Neuronal stem cell (in vitro differentiated cells): ENCODE measurements at regions not wholly inside any gene's neighbourhood (a gene's known extent, or its start where the extent isn't known, plus 50 kb on each side); places are given as distances from the start of the nearest gene placed in this dataset.
"Not testable (repeated sequence)": the region's sequence is repeated elsewhere in the genome, so short reads cannot be mapped to it uniquely, and the experiment has no call there.

ENCODE experiments used
- DNase-seq: peaks from one replicate; pipeline ENCODE4 v3.0.0-alpha.2; 2013; ENCODE audit warnings: low spot score
- H2AFZ ChIP-seq: one replicate; pipeline ENCODE4 v1.6.1; 2013; ENCODE audit warnings: mild to moderate bottlenecking, low read length, inconsistent platforms
- H2AK5ac ChIP-seq: 2 replicates; pipeline ENCODE4 v1.6.1; 2013; ENCODE audit warnings: low read depth, mild to moderate bottlenecking, inconsistent platforms, low read length, moderate library complexity, mixed read lengths
- H2BK120ac ChIP-seq: 2 replicates; pipeline ENCODE4 v1.6.1; 2013; ENCODE audit warnings: low read depth, mild to moderate bottlenecking, inconsistent platforms, low read length, moderate library complexity, mixed read lengths
- H2BK12ac ChIP-seq: one replicate; pipeline ENCODE4 v1.6.1; 2013; ENCODE audit warnings: low read length, inconsistent platforms
- H2BK15ac ChIP-seq: 2 replicates; pipeline ENCODE4 v1.6.1; 2013; ENCODE audit warnings: mild to moderate bottlenecking, low read length, inconsistent platforms, mixed read lengths
- H2BK5ac ChIP-seq: one replicate; pipeline ENCODE4 v1.6.1; 2013; ENCODE audit warnings: inconsistent platforms, mild to moderate bottlenecking, low read length, moderate library complexity
- H3K14ac ChIP-seq: one replicate; pipeline ENCODE4 v1.6.1; 2013; ENCODE audit warnings: low read length, inconsistent platforms
- H3K18ac ChIP-seq: 2 replicates; pipeline ENCODE4 v1.6.1; 2013; ENCODE audit warnings: low read length, inconsistent platforms
- H3K23ac ChIP-seq: 2 replicates; pipeline ENCODE4 v1.6.1; 2013; ENCODE audit warnings: low read depth, mild to moderate bottlenecking, mixed read lengths, low read length, inconsistent platforms; ENCODE audit not compliant: poor library complexity
- H3K27ac ChIP-seq: replicated peaks from 3 replicates; pipeline ENCODE4 v1.5.1; 2013; ENCODE audit warnings: low read length, inconsistent platforms
- H3K27me3 ChIP-seq, 3 experiments: 2 replicates each; pipeline ENCODE4 v1.6.1; 2013; ENCODE audit warnings: low read length in 3 of 3, mild to moderate bottlenecking in 2 of 3, inconsistent platforms in 1 of 3, low read depth in 1 of 3, mixed read lengths in 1 of 3, moderate library complexity in 1 of 3; ENCODE audit not compliant: control insufficient read depth in 3 of 3, insufficient read depth in 3 of 3
- H3K36me3 ChIP-seq, 2 donors: replicated peaks in 1 of 2; 2 replicates each; pipeline ENCODE4 v1.6.1; 2013; ENCODE audit warnings: low read length in 2 of 2; ENCODE audit not compliant: control insufficient read depth in 2 of 2, insufficient read depth in 2 of 2
- H3K4ac ChIP-seq: 2 replicates; pipeline ENCODE4 v1.6.1; 2013; ENCODE audit warnings: inconsistent platforms, mild to moderate bottlenecking, low read length, moderate library complexity
- H3K4me1 ChIP-seq, 2 donors: 1 replicate in 1 of 2; 2 replicates in 1 of 2; pipeline ENCODE4 v1.6.1; 2013; ENCODE audit warnings: low read length in 2 of 2, low read depth in 1 of 2; ENCODE audit not compliant: control insufficient read depth in 2 of 2, insufficient read depth in 1 of 2
- H3K4me2 ChIP-seq: one replicate; pipeline ENCODE4 v1.6.1; 2013; ENCODE audit warnings: mild to moderate bottlenecking, low read length, inconsistent platforms; ENCODE audit not compliant: insufficient read depth, poor library complexity, severe bottlenecking
- H3K4me3 ChIP-seq, 2 donors: 2 replicates each; pipeline ENCODE4 v1.5.1; 2013; ENCODE audit warnings: low read length in 2 of 2, mild to moderate bottlenecking in 2 of 2, inconsistent platforms in 1 of 2, moderate library complexity in 1 of 2
- H3K79me1 ChIP-seq: one replicate; pipeline ENCODE4 v1.6.1; 2013; ENCODE audit warnings: low read depth, mild to moderate bottlenecking, inconsistent platforms, low read length, moderate library complexity
- H3K9ac ChIP-seq: one replicate; pipeline ENCODE4 v1.6.1; 2013; ENCODE audit warnings: mild to moderate bottlenecking, low read depth, low read length, inconsistent platforms; ENCODE audit not compliant: poor library complexity
- H3K9me3 ChIP-seq, 2 donors: replicated peaks in 1 of 2; 2 replicates each; pipeline versions ENCODE3 to v1.6.1; 2013; ENCODE audit warnings: low read length in 2 of 2, mild to moderate bottlenecking in 2 of 2, inconsistent platforms in 1 of 2, low read depth in 1 of 2, mixed read lengths in 1 of 2, moderate library complexity in 1 of 2; ENCODE audit not compliant: control insufficient read depth in 2 of 2, insufficient read depth in 1 of 2
- H4K8ac ChIP-seq: one replicate; pipeline ENCODE4 v1.6.1; 2013; ENCODE audit warnings: low read depth, mild to moderate bottlenecking, inconsistent platforms, low read length, moderate library complexity
- H4K91ac ChIP-seq: one replicate; pipeline ENCODE4 v1.6.1; 2013; ENCODE audit warnings: low read length, low read depth, mild to moderate bottlenecking, inconsistent platforms; ENCODE audit not compliant: poor library complexity
- WGBS, 2 donors: extraction: QIAGEN DNeasy Blood & Tissue Kit; methylation state at CpG; one replicate each; pipeline ENCODE4 v1.1.7; 2013; ENCODE audit warnings: missing lambda C conversion rate in 2 of 2, mixed read lengths in 1 of 2; ENCODE audit not compliant: insufficient read length in 2 of 2, insufficient replicate concordance in 1 of 2; ENCODE audit errors: extremely low coverage in 2 of 2; 5-methylcytosine and 5-hydroxymethylcytosine counted together

DNA sequence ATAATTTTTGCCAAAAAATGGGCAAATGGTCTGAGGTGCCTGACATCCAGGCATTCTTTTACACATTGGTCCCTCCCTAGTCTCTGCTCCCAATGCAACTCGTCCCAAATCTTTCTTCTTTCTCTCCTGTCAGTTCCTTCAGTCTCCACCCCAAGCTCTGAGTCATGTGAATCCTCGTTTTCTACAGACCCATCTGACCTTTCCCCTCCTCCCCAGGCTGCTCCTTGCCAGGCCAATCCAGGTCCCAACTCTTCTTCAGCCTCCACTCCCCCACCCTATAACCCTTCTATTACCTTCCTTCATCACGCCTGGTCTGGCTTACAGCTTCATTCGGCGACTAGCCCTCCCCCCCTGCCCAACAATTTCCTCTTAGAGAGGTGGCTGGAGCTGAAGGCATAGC lies 55.3 kb downstream of the BBS10 start:
- DNase-seq, H3K9me3 ChIP-seq, H3K4ac ChIP-seq, H3K79me1 ChIP-seq, H3K4me1 ChIP-seq, H3K9ac ChIP-seq, H4K91ac ChIP-seq, H3K18ac ChIP-seq, H2BK15ac ChIP-seq, H4K8ac ChIP-seq, H2AK5ac ChIP-seq, H3K27me3 ChIP-seq, H3K36me3 ChIP-seq, H2BK120ac ChIP-seq, H2BK5ac ChIP-seq, H3K4me3 ChIP-seq, H3K27ac ChIP-seq, H3K14ac ChIP-seq, H2AFZ ChIP-seq, H3K23ac ChIP-seq, H2BK12ac ChIP-seq, H3K4me2 ChIP-seq: not testable (repeated sequence)
- no CpG with 5 or more reads among the region's 5 CpGs for WGBS, 2 donors

DNA sequence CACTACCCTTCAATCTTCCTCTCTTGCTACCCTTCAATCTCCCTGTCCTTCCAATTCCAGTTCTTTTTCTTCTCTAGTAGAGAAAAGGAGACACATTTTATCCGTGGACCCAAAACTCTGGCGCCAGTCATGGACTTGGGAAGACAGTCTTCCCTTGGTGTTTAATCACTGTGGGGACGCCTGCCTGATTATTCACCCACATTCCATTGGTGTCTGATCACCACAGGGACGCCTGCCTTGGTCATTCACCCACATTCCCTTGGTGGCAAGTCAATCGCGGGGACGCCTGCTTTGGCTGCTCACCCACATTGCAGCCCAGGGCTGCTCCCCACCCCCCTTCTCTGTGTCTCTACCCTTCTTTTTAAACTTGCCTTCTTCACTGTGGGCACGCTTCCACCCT lies 55.9 kb downstream of the BBS10 start:
- H3K18ac ChIP-seq, H3K36me3 ChIP-seq, H3K23ac ChIP-seq, H2AK5ac ChIP-seq, H3K9me3 ChIP-seq, H3K4me3 ChIP-seq, H2BK5ac ChIP-seq, H3K4me2 ChIP-seq, H2BK120ac ChIP-seq, H3K4me1 ChIP-seq, H2BK15ac ChIP-seq, H2AFZ ChIP-seq, DNase-seq, H3K27ac ChIP-seq, H4K8ac ChIP-seq, H3K9ac ChIP-seq, H3K79me1 ChIP-seq, H4K91ac ChIP-seq, H3K4ac ChIP-seq, H2BK12ac ChIP-seq, H3K14ac ChIP-seq, H3K27me3 ChIP-seq: not testable (repeated sequence)
- WGBS, 2 donors = no CpG with 5 or more reads among the region's 8 CpGs

DNA sequence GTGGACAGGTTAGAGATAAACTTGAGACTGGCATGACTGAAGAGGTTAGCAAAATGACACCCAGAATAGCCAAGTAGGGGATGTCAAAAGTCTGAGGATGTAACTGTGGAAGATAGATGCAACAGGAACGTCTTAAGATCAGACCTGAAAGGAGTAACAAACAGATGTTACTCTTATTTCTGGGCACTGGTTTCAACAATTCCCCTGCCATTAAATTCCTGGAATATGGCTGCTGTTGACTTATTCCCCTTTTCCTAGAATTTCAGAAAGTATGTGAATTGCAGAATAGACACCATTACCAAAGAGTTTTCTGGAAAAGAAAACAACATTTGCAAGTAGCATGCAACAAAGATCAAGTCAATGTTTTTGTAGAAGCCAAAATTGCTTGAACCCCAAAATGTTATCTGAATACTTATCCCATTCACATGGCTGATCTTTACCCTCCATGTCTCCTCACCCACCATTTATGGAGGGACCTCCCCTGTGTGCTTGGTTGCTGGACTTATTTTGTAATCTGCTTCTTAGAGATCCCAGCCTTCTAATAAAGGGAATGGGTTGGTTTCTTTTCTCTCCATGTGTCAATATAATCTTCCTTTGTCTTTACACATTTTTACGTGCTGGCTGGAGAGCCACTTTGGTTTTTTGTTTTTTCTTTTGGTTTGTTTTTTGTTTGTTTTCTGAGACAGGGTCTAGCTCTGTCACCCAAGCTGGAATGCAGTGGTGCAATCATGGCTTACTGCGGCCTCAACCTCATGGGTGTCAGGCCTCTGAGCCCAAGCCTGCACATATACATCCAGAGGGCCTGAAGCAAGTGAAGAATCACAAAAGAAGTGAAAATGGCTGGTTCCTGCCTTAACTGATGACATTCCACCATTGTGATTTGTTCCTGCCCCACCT lies 57.0 kb downstream of the BBS10 start:
- WGBS, 2 donors = no CpG with 5 or more reads among the region's 3 CpGs

DNA sequence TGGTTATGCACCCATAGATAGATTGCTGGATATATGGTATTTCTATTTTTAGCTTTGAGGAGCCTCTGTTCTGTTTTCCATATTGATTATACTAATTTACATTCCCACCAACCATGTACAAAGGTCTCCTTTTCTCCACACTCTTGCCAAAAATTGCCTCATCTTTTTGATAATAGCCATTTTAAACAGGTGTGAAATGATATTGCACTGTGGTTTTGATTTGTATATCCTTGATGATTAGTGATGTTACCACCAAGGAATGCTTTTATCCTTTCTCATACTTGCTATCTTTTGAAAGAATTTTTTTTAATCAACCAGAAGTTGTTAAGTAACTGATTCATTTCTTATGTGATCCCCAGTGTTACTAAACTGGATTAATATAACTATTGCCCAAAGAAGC lies 60.0 kb downstream of the BBS10 start:
- Histone ChIP-seq H3K79me1 (no peaks in the 10 kb centered on the region), H2AFZ (no peak overlapping the region), H4K8ac (no peak overlapping the region), H2BK12ac (no peak overlapping the region), H3K4me2 (no peak overlapping the region), H3K9me3 (no peaks in the 10 kb centered on the region), H3K4me3 (no peak overlapping the region), H3K4me1 (peaks cover 0 to 4% of the 10 kb centered on the region in 2 donors), H3K27ac (no peak overlapping the region), H4K91ac (no peak overlapping the region), H3K27me3 (peaks cover 0 to 22% (median 0%) of the 10 kb centered on the region in 3 experiments), H3K18ac (no peak overlapping the region), H3K23ac (no peak overlapping the region), H2AK5ac (no peak overlapping the region), H3K14ac (no peak overlapping the region), H2BK5ac (no peak overlapping the region), H3K36me3 (no peaks in the 10 kb centered on the region), H3K9ac (no peak overlapping the region), H2BK15ac (no peak overlapping the region), H2BK120ac (no peak overlapping the region), H3K4ac (no peak overlapping the region)
- no peak for DNase-seq

More for the DNA sequence above, 57.0 kb downstream of the BBS10 start:
- no peaks in the 10 kb centered on the region for H3K9me3 ChIP-seq
- no peak overlapping the region for H3K14ac ChIP-seq
- H2BK120ac ChIP-seq = no peak overlapping the region
- H3K18ac ChIP-seq = no peak overlapping the region
- no peaks in the 10 kb centered on the region for H3K36me3 ChIP-seq
- H3K4me2 ChIP-seq = no peak overlapping the region
- no peak overlapping the region for H4K8ac ChIP-seq
- no peak overlapping the region for H2BK15ac ChIP-seq
- H2AFZ ChIP-seq = no peak overlapping the region
- no peaks in the 10 kb centered on the region for H3K4me1 ChIP-seq
- no peak overlapping the region for H2BK5ac ChIP-seq
- H3K4me3 ChIP-seq = no peak overlapping the region
- no peaks in the 10 kb centered on the region for H3K79me1 ChIP-seq
- H3K4ac ChIP-seq = no peak overlapping the region
- H3K9ac ChIP-seq = no peak overlapping the region
- no peak overlapping the region for H4K91ac ChIP-seq
- H3K27ac ChIP-seq = no peak overlapping the region
- H2AK5ac ChIP-seq = no peak overlapping the region
- no peak overlapping the region for H3K23ac ChIP-seq
- H3K27me3 ChIP-seq = peaks cover 0 to 6% (median 0%) of the 10 kb centered on the region in 3 experiments
- H2BK12ac ChIP-seq = no peak overlapping the region
- DNase-seq = no peak
